Endothelial cell of umbilical vein (primary cell): ENCODE measurements at regions not wholly inside any gene's neighbourhood (a gene's known extent, or its start where the extent isn't known, plus 50 kb on each side); places are given as distances from the start of the nearest gene placed in this dataset.

Source experiments
- CTCF ChIP-seq, 2 donors: IDR thresholded peaks; 1 replicate in 1 of 2; 2 replicates in 1 of 2; pipeline ENCODE4 v1.5.1; 2011; ENCODE audit warnings: low read length in 2 of 2, mild to moderate bottlenecking in 2 of 2, moderate library complexity in 2 of 2, control low read depth in 1 of 2, inconsistent platforms in 1 of 2, low read depth in 1 of 2; ENCODE audit not compliant: insufficient read depth in 1 of 2; ENCODE audit errors: extremely low read depth in 1 of 2
- MAX ChIP-seq: IDR thresholded peaks from 2 replicates; pipeline ENCODE4 v1.6.1; 2011; ENCODE audit not compliant: insufficient read depth, insufficient read length
- POLR2A ChIP-seq: IDR thresholded peaks from 2 replicates; pipeline ENCODE4 v1.6.1; 2012; ENCODE audit warnings: low read depth, mild to moderate bottlenecking, control low read depth, low read length
- POLR2AphosphoS5 ChIP-seq: IDR thresholded peaks from 2 replicates; pipeline ENCODE4 v1.6.1; 2012; ENCODE audit warnings: low read depth, mild to moderate bottlenecking, control low read depth, low read length, moderate library complexity; ENCODE audit not compliant: insufficient read depth

GRCh38 chr3:165339753-165340152 is 143.6 kb upstream of the SLITRK3 start:
- TF ChIP-seq CTCF (IDR thresholded peaks at IDR 0.05; ENCODE audit: extremely low read depth in 1 of 2, insufficient read depth in 1 of 2, low read depth in 1 of 2, low read length in 2 of 2) (no peak), POLR2A (no peak), MAX (no peak), POLR2AphosphoS5 (no peak)
